Activated naive CD4-positive, alpha-beta T cell treated with anti-CD3 and anti-CD28 coated beads for 36 hours (primary cell): ENCODE measurements at regions not wholly inside any gene's neighbourhood (a gene's known extent, or its start where the extent isn't known, plus 50 kb on each side); places are given as distances from the start of the nearest gene placed in this dataset.

Source experiments
- CTCF ChIA-PET: fragments of 350-600 bp; sonication (Branson Sonifier 250); formaldehyde crosslinking; loops from one replicate; lab custom pipeline; 2021; ENCODE audit warnings: antibody characterized with exemption; lab: Charles Lee
- DNase-seq: peaks from one replicate; pipeline ENCODE4 v3.0.0-alpha.2; 2020
- H3K27ac Mint-ChIP-seq: one replicate; pipeline ENCODE4 v1.8.0; 2021; ENCODE audit warnings: mild to moderate bottlenecking, mixed read lengths
- H3K27me3 Mint-ChIP-seq: one replicate; pipeline ENCODE4 v1.8.0; 2021; ENCODE audit warnings: low read depth, mixed read lengths
- H3K36me3 Mint-ChIP-seq: one replicate; pipeline ENCODE4 v1.8.0; 2021; ENCODE audit warnings: low read depth, mixed read lengths
- H3K4me1 Mint-ChIP-seq: one replicate; pipeline ENCODE4 v1.8.0; 2021; ENCODE audit warnings: low read depth, mixed read lengths
- H3K4me3 Mint-ChIP-seq: one replicate; pipeline ENCODE4 v1.8.0; 2021; ENCODE audit warnings: mild to moderate bottlenecking, moderate library complexity, mixed read lengths
- H3K9me3 Mint-ChIP-seq: one replicate; pipeline ENCODE4 v1.8.0; 2021; ENCODE audit warnings: mixed read lengths
- intact Hi-C: fragments of 100-400 bp; cut with micrococcal nuclease; formaldehyde crosslinking; loops from one replicate; pipeline ENCODE4 v1.15.1; 2023

DNA sequence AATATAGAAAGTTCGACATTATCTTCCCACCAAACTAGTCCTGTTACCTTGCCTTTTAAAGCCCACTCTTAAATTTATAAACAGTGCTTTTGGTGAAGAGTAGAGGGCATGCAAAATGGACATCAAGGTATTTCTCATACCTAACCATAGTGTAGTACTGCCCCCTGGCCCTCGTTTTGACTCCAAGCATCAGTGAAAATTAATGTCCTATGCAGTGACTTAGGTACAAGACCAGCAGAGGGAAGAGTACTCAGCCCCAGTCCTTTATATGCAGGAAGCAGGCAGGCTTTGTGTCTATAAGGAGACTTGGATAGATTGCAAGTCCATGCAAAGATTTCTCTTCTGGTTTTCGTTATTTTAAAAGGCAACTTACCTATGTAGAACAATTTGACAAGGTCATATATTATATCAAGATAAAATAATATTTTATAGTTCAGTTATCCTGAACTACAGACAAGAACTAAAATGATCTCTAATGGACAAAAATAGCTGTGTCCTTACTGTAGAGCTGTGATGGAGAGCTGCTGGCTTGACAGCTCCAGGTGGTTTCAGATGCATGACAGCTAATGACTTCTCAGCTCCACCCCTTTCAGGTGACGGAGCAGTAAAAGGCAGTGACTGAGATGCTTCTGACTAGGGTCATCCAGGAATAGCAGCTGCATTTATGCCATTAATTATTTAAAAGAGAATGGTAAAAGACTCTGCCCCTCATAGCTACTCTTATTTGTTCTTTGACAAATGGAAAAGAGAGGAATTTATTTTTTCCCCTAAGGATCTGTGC lies 646.1 kb downstream of the SQOR start:
- Mint-ChIP-seq H3K4me3 (no peak overlapping the region), H3K4me1 (no peaks in the 10 kb centered on the region), H3K27me3 (no peaks in the 10 kb centered on the region), H3K27ac (no peak overlapping the region), H3K36me3 (no peaks in the 10 kb centered on the region), H3K9me3 (no peaks in the 10 kb centered on the region)
- DNase-seq, result no peak
- CTCF ChIA-PET, result interaction anchor here (0.7 to 0.8 kb wide), 2 partner anchors 19 to 24 kb away, joined by 3 to 4 read pairs; no protein-coding TSS in a partner anchor
- intact Hi-C loops, result no loop called here

DNA sequence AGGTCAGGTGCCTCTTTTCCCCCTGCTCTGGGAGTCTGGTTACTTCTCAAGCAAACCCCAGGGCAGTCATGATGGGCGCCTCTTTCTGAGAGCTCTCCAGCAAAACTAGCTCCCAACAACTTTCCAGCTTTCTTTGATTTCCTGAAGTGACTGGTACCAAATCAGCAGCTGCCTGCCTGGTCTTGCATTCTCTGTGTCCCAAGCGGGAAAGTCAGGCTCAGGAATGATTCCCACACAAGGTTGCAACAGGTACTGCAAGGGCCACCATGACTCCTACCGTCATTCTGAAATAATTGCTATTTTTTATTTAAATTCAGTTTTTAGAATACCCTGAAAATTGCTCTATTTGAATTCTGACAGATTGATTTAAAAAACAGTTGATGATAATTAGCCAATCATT lies 658.7 kb downstream of the SQOR start:
- H3K36me3 Mint-ChIP-seq, result no peaks in the 10 kb centered on the region
- no peaks in the 10 kb centered on the region for H3K4me1 Mint-ChIP-seq
- no peak overlapping the region for H3K27ac Mint-ChIP-seq
- no peak overlapping the region for H3K4me3 Mint-ChIP-seq
- no peak for DNase-seq
- CTCF ChIA-PET, result no interaction called here
- peaks cover 12% of the 10 kb centered on the region for H3K27me3 Mint-ChIP-seq
- H3K9me3 Mint-ChIP-seq, result no peaks in the 10 kb centered on the region
- intact Hi-C loops, result no loop called here

DNA sequence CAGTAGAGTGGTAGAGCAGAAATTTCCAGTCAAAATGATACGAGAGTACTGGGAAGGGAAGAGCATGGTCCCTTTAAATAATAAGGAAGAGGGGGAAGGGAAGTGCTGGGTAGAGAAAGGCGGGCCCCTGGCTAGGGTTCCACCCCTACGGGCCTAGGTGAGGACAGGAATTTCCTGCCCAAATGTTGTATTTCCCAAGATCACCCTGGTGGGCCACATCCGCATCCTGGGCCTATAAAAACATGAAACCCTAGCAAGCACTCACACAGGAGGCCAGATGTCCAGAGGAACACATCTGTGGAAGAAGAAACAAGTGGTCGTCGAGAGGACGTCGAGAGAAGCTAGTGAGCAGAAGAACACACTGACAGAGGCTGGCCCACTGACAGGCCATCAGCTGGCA lies 661.2 kb downstream of the SQOR start:
- Mint-ChIP-seq H3K36me3 (no peaks in the 10 kb centered on the region), H3K27me3 (peaks cover 6% of the 10 kb centered on the region), H3K27ac (no peak overlapping the region), H3K9me3 (no peaks in the 10 kb centered on the region), H3K4me1 (no peaks in the 10 kb centered on the region), H3K4me3 (no peak overlapping the region)
- intact Hi-C loops, result no loop called here
- CTCF ChIA-PET, result no interaction called here
- DNase-seq, result no peak

DNA sequence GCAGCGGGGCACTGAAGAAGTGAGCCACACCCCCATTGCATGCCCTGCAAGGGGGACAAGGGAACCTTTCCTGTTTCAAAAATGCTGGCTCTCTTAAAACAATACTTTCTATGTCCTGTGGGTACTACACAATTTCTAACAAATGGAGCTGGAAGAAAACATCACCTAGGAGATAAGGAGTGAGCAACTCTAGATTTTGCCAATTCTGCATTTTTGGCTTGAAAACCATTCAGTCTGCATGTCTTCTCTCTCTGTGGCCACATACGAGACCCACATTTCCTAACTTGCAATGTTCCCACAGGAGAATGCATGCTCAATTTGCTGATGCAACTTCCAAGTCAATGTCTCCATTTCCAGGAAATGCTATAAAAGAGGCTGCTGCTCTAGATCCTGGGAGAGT lies 662.0 kb downstream of the SQOR start:
- H3K27ac Mint-ChIP-seq, result no peak overlapping the region
- H3K4me1 Mint-ChIP-seq, result no peaks in the 10 kb centered on the region
- DNase-seq, result no peak
- H3K4me3 Mint-ChIP-seq, result no peak overlapping the region
- intact Hi-C loops, result no loop called here
- H3K9me3 Mint-ChIP-seq, result no peaks in the 10 kb centered on the region
- peaks cover 6% of the 10 kb centered on the region for H3K27me3 Mint-ChIP-seq
- no peaks in the 10 kb centered on the region for H3K36me3 Mint-ChIP-seq
- CTCF ChIA-PET, result no interaction called here

DNA sequence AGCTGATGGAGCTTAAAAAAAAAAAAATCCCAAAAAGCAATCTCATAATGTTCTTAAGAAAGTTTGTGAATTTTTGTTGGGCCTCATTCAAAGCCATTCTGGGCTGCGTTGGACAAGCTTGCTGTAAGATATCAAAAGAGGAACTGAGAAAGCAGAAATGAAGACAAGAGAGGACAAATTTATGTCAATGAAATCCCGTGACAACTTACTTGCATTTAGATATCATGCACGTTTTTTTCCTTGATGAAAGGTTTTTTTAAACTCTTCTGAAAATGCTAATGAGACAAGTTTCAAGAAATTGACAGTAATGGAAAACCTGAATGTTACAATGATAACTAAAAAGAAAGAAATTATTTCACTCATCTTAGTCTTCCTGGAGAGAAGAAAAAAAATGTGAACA lies 662.9 kb downstream of the SQOR start:
- no peak for DNase-seq
- Mint-ChIP-seq H3K27ac (no peak overlapping the region), H3K4me1 (no peaks in the 10 kb centered on the region), H3K9me3 (no peaks in the 10 kb centered on the region), H3K36me3 (no peaks in the 10 kb centered on the region), H3K27me3 (peaks cover 6% of the 10 kb centered on the region), H3K4me3 (no peak overlapping the region)
- CTCF ChIA-PET, result interaction anchor here (1.5 kb wide), 1 partner anchor 14 kb away, joined by 6 read pairs; no protein-coding TSS in a partner anchor
- intact Hi-C loops, result no loop called here

DNA sequence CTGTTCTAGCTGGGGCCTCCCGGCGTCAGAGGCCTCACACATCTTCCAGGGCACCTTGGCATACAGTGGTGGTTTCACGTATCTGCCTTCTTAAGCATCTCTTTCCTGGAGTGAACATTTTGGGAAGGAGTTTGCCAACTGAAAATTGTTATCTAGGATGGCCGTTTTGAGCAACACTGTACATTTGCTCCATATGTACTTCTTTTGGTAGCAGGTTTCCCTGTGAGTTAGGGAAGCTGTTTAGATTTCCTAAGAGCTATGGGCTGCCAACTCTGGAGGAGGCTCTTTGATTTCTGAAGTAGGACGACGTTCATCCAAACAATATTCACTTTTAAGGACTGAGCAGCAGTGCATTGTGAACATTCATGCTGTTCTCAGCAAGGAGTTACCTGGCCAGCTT lies 665.9 kb downstream of the SQOR start:
- Mint-ChIP-seq H3K27ac (no peak overlapping the region), H3K4me3 (no peak overlapping the region), H3K4me1 (no peaks in the 10 kb centered on the region), H3K27me3 (peaks cover 4% of the 10 kb centered on the region), H3K9me3 (no peaks in the 10 kb centered on the region), H3K36me3 (no peaks in the 10 kb centered on the region)
- intact Hi-C loops, result no loop called here
- CTCF ChIA-PET, result interaction anchor here (1.1 kb wide), 1 partner anchor 20 kb away, joined by 3 read pairs; no protein-coding TSS in a partner anchor
- DNase-seq, result no peak

DNA sequence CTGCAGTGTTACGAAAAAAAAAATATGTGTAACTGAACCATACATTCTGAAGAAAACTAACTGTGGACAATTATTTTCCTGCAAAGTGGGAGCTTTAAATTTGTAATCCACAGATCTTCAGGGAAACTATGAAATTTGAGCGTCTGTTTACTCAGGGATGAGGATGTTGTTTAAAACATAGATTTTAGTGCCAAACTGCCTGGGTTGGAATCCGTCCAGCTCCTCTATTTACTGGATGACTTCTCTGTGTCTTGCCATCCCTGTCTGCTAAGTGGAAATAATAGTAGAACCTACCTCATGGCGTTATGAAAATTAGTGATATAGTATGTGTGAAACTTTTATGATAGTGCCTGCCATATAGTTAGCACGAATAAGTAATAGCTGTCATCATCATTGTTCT lies 666.5 kb downstream of the SQOR start:
- Mint-ChIP-seq H3K9me3 (no peaks in the 10 kb centered on the region), H3K4me3 (no peak overlapping the region), H3K27ac (no peak overlapping the region), H3K27me3 (peaks cover 3% of the 10 kb centered on the region), H3K36me3 (no peaks in the 10 kb centered on the region), H3K4me1 (no peaks in the 10 kb centered on the region)
- intact Hi-C loops, result no loop called here
- CTCF ChIA-PET, result interaction anchor here (1.6 kb wide), 1 partner anchor 10 kb away, joined by 5 read pairs; no protein-coding TSS in a partner anchor
- DNase-seq, result no peak

DNA sequence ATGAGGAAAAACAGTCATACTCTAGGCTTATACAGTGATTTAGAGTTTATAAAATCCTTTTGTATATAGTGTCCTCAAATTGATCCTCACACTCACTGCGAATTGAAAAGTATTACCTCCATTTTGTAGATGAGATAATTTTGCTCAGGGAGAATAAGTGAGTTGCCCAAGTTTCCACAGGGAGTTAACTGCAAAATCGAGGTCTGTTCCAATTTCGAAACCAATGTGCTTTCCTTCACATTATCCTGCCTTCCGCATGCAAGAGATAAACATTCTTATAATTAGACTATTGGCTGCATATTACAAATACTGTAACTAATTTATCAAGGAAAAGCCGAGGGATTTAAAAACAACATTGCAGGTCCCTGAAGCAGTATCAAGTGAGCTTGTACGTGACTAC lies 667.0 kb downstream of the SQOR start:
- CTCF ChIA-PET, result interaction anchor here (1.6 kb wide), 1 partner anchor 10 kb away, joined by 5 read pairs; no protein-coding TSS in a partner anchor
- Mint-ChIP-seq H3K27ac (no peak overlapping the region), H3K4me1 (no peaks in the 10 kb centered on the region), H3K9me3 (no peaks in the 10 kb centered on the region), H3K36me3 (no peaks in the 10 kb centered on the region), H3K27me3 (peaks cover 3% of the 10 kb centered on the region), H3K4me3 (no peak overlapping the region)
- intact Hi-C loops, result no loop called here
- no peak for DNase-seq

DNA sequence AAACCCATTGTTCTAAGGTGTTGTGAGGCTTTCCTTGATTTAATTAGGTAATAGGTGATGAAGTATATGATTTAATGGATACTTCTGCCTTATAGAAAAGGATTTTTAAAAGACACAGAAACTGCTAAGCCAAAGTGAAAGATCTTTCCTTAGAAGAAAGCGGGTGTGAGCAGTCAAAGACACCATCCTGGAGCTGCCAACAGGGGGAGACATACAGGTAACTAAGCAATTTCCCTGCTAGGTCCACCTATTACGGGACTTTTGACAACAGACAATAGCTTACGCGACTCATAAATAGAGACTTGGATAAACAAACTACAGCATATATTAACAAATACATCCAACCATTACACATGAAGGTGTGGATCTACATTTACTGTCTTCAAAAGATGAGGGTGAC lies 669.5 kb downstream of the SQOR start:
- Mint-ChIP-seq H3K27ac (no peak overlapping the region), H3K27me3 (peaks cover 4% of the 10 kb centered on the region), H3K4me1 (no peaks in the 10 kb centered on the region), H3K9me3 (no peaks in the 10 kb centered on the region), H3K4me3 (no peak overlapping the region), H3K36me3 (no peaks in the 10 kb centered on the region)
- intact Hi-C loops, result no loop called here
- CTCF ChIA-PET, result interaction anchor here (0.5 to 1.0 kb wide), 2 partner anchors 7 to 23 kb away, joined by 3 to 4 read pairs; no protein-coding TSS in a partner anchor
- peak; percentile 12 for DNase-seq

DNA sequence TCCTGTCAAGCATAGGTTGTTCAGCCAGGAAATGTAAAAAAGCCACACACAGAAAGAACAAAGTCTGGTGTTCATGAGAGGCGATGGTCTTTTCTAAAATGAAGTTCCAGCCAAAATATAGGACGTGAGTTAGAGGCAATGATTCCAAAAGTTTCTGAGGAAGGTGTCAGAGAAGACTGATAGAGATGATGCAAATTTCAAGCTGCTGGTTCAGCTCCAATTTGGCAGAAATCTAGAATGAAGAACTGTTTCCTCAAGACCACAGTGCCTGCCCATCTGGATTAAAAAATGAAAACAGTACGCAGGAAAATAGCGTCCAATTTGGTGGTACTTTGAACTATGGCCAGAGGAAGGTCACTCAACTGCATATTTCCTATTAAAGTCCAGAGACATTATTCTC lies 672.9 kb downstream of the SQOR start:
- CTCF ChIA-PET, result interaction anchor here (1.5 kb wide), 1 partner anchor 602 kb away, joined by 6 read pairs; no protein-coding TSS in a partner anchor
- DNase-seq, result no peak
- H3K27me3 Mint-ChIP-seq, result peaks cover 4% of the 10 kb centered on the region
- no peaks in the 10 kb centered on the region for H3K36me3 Mint-ChIP-seq
- H3K27ac Mint-ChIP-seq, result no peak overlapping the region
- H3K4me1 Mint-ChIP-seq, result no peaks in the 10 kb centered on the region
- intact Hi-C loops, result no loop called here
- H3K4me3 Mint-ChIP-seq, result no peak overlapping the region
- H3K9me3 Mint-ChIP-seq, result no peaks in the 10 kb centered on the region

DNA sequence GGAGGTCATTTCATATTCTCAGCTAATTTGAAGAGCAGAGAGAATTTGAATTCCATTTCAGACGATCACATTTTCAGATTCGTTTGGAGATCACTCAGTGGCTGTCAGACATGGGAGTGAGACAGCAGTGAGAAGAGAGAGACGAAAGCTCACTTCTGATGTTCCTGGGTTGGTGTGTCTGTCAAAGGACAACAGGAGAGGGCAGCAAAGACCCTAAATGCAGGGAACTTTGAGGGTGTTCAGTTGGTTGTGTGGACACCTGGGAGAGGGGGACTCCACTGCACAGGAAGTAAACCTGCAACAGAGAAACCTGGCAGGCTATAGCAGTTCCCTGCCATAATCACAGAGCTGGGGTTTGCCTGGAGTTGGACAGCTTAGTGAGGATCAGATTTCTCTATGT lies 675.1 kb downstream of the SQOR start:
- H3K4me3 Mint-ChIP-seq, result no peak overlapping the region
- no peak overlapping the region for H3K27ac Mint-ChIP-seq
- peaks cover 3% of the 10 kb centered on the region for H3K27me3 Mint-ChIP-seq
- CTCF ChIA-PET, result interaction anchor here (0.7 kb wide), 1 partner anchor 241 kb away, joined by 3 read pairs; no protein-coding TSS in a partner anchor
- H3K9me3 Mint-ChIP-seq, result no peaks in the 10 kb centered on the region
- intact Hi-C loops, result loop anchor here (5.0 kb wide), 3 partner anchors 218 to 1977 kb away; no protein-coding TSS in a partner anchor
- H3K4me1 Mint-ChIP-seq, result no peaks in the 10 kb centered on the region
- no peak for DNase-seq
- H3K36me3 Mint-ChIP-seq, result no peaks in the 10 kb centered on the region

DNA sequence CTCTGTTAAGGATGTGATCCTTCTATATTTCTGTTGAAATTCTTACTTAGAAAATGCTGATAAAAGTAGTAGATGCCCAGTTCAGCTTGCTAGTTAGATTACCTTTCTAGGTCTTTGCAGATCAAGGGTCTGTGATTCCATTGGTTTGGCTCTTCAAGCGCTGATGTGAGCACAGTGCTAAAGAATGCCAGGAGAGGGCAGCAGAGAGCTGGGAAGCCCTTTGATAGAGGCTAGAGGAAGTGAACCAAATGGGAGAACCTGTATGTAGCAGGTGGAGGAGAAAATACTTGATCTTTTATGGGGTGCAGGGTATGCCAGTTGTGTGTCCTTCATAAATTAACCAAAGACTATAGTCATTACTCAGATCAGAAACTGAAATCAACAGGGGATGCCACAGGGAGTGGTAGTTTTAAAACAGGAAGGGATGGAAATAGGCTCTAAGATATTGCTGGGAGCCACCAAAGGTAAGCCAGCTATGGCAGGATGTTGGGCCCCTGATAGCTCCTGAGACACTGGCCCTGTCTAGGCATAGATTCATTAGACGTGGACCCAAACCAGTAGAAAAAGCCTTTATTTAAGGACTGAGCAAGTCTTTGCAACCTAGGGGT lies 677.4 kb downstream of the SQOR start:
- H3K27ac Mint-ChIP-seq, result no peak overlapping the region
- CTCF ChIA-PET, result interaction anchor here (0.5 to 1.9 kb wide), 6 partner anchors 8 to 518 kb away, joined by 3 to 6 read pairs (median 3); no protein-coding TSS in a partner anchor
- H3K9me3 Mint-ChIP-seq, result no peaks in the 10 kb centered on the region
- no peaks in the 10 kb centered on the region for H3K27me3 Mint-ChIP-seq
- peak; percentile 78 for DNase-seq
- H3K4me3 Mint-ChIP-seq, result no peak overlapping the region
- no peaks in the 10 kb centered on the region for H3K36me3 Mint-ChIP-seq
- intact Hi-C loops, result loop anchor here (2.0 to 5.0 kb wide), 4 partner anchors 220 to 1975 kb away; no protein-coding TSS in a partner anchor
- no peaks in the 10 kb centered on the region for H3K4me1 Mint-ChIP-seq
